Spleen (tissue), 11 donors: ENCODE measurements at regions not wholly inside any gene's neighbourhood (a gene's known extent, or its start where the extent isn't known, plus 50 kb on each side); places are given as distances from the start of the nearest gene placed in this dataset.
A peak's percentile ranks its signal among the peaks of the same experiment; 100 is the strongest.

Source experiments
- DNase-seq: peaks from one replicate; pipeline ENCODE4 v3.0.0-alpha.2; 2020
- H3K27ac ChIP-seq, 8 donors: fragments of 200-600 bp; sonication (generic) in 7 of 8; 1 replicate in 4 of 8; 2 replicates in 4 of 8; pipeline versions ENCODE4 v1.5.0 to v1.8.0; 2016 to 2021; ENCODE audit warnings: inconsistent platforms in 4 of 8, mild to moderate bottlenecking in 4 of 8, moderate library complexity in 1 of 8
- H3K27me3 ChIP-seq, 7 donors: fragments of 200-600 bp; sonication (generic) in 6 of 7; replicated peaks in 1 of 7; 1 replicate in 4 of 7; 2 replicates in 3 of 7; pipeline versions ENCODE4 v1.5.0 to v1.8.0; 2016 to 2021; ENCODE audit warnings: inconsistent platforms in 3 of 7, mild to moderate bottlenecking in 1 of 7
- H3K36me3 ChIP-seq, 6 donors: fragments of 200-600 bp; sonication (generic) in 5 of 6; 1 replicate in 4 of 6; 2 replicates in 2 of 6; pipeline versions ENCODE4 v1.5.0 to v1.8.0; 2016 to 2021; ENCODE audit warnings: inconsistent platforms in 2 of 6
- H3K4me1 ChIP-seq, 6 donors: fragments of 200-600 bp; sonication (generic) in 5 of 6; 1 replicate in 3 of 6; 2 replicates in 3 of 6; pipeline versions ENCODE4 v1.5.0 to v1.8.0; 2016 to 2021; ENCODE audit warnings: inconsistent platforms in 3 of 6
- H3K4me3 ChIP-seq, 8 donors: fragments of 200-600 bp; sonication (generic) in 7 of 8; 1 replicate in 4 of 8; 2 replicates in 4 of 8; pipeline versions ENCODE4 v1.5.0 to v1.8.0; 2016 to 2021; ENCODE audit warnings: inconsistent platforms in 4 of 8, mild to moderate bottlenecking in 4 of 8, moderate library complexity in 2 of 8
- H3K9me3 ChIP-seq, 8 donors: fragments of 200-600 bp; sonication (generic) in 7 of 8; 1 replicate in 4 of 8; 2 replicates in 4 of 8; pipeline versions ENCODE4 v1.5.0 to v1.8.0; 2016 to 2021; ENCODE audit warnings: inconsistent platforms in 4 of 8
- POLR2A ChIP-seq, 3 donors: fragments of 450-650 bp; IDR thresholded peaks; one replicate each; pipeline ENCODE4 v1.5.1; 2017; ENCODE audit warnings: antibody characterized with exemption in 3 of 3, mild to moderate bottlenecking in 1 of 3
- POLR2AphosphoS5 ChIP-seq, 3 donors: sonication (generic); formaldehyde crosslinking; IDR thresholded peaks; one replicate each; pipeline ENCODE4 v1.5.1; 2017; ENCODE audit warnings: antibody characterized with exemption in 3 of 3
- WGBS, 5 donors: extraction: QIAGEN DNeasy Blood & Tissue Kit in 3 of 5; methylation state at CpG; one replicate each; pipeline versions ENCODE4 v1.1.5 to v1.1.7; 2013 to 2018; 5-methylcytosine and 5-hydroxymethylcytosine counted together
- intact Hi-C: fragments of 100-400 bp; cut with DNase I; formaldehyde crosslinking; loops from one replicate; pipeline ENCODE4 v1.15.0; 2023; ENCODE audit warnings: low total_unique reads
- TF ChIP-seq, protein P1 (sequence below), 11 experiments: fragments of 200-600 bp in 7 of 11; fragments of 450-650 bp in 4 of 11; sonication (generic) in 4 of 11; IDR thresholded peaks in 8 of 11; conservative IDR thresholded peaks in 3 of 11; 1 replicate in 7 of 11; 2 replicates in 4 of 11; pipeline versions ENCODE4 v1.4.0 to v1.8.0; 2016 to 2021; ENCODE audit warnings: antibody characterized with exemption in 11 of 11, inconsistent platforms in 4 of 11, mild to moderate bottlenecking in 1 of 11
- donor health status: healthy with polysubstance abuse.
- donor health status: DM: no; HTN: no; CAD: no; lungs with moderate emphysema.
- donor health status: DM: no; HTN: no; CAD: no.
- donor health status: Bipolar disorder and iron deficiency.
- donor health status: healthy.
- donor health status: DM: no; HTN: no; CAD: no.
- donor health status: DM: yes; HTN: yes; CAD: no.

DNA sequence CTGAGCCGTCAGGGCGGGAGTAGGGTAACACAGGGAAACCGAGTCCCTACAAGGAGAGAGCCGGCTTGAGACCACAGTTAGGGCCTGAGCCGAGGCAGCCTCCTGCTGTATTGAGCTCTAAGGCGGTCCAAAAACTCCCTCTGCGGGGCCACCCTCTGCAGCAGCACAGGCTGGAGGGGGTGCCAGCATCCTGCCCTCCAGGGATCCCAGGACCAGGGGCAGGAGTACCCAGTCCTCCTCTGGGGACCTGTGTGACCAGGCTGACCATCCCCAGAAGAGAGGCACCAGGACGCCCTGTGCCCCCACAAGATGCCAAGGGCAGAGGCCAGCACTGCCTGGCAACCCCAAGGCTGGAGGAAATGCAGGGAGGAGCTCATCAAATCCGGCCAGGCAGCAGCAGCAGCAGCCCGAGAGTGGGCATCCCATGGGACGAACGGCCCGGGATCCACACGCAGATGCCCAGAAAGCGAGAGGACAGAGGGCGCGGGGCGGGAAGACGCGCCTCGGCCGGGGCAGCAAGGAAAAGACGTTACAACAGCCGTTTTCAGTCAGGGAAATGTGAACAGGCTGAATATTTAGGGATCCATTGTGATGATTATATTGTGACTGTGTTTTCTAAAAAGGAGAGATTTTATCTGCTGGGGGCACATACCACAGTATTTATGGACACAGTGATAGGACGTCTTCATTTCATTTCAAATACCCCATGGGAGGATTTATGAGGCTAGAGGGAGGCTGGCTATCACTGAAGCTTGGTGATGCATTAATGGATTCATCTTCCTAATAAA lies 57.1 kb upstream of the COL18A1 start:
- Histone ChIP-seq H3K27me3 (peaks cover 0 to 20% (median 0%) of the 10 kb centered on the region in 7 donors), H3K4me3 (no peak overlapping the region), H3K4me1 (peaks cover 13 to 52% (median 39%) of the 10 kb centered on the region in 6 donors), H3K36me3 (no peaks in the 10 kb centered on the region), H3K27ac (peak overlapping the region; percentile 61 to 84 (median 78)), H3K9me3 (no peaks in the 10 kb centered on the region)
- 51 to 77% (median 62%) methylated on average over 23 to 25 of the region's 25 CpGs for WGBS, 5 donors
- intact Hi-C loops, result no loop called here
- TF ChIP-seq POLR2AphosphoS5 (IDR thresholded peaks at IDR 0.05) (peak; percentile 83 to 88 (median 87)), POLR2A (IDR thresholded peaks at IDR 0.05) (no peak)
- peak; percentile 87 for DNase-seq

DNA sequence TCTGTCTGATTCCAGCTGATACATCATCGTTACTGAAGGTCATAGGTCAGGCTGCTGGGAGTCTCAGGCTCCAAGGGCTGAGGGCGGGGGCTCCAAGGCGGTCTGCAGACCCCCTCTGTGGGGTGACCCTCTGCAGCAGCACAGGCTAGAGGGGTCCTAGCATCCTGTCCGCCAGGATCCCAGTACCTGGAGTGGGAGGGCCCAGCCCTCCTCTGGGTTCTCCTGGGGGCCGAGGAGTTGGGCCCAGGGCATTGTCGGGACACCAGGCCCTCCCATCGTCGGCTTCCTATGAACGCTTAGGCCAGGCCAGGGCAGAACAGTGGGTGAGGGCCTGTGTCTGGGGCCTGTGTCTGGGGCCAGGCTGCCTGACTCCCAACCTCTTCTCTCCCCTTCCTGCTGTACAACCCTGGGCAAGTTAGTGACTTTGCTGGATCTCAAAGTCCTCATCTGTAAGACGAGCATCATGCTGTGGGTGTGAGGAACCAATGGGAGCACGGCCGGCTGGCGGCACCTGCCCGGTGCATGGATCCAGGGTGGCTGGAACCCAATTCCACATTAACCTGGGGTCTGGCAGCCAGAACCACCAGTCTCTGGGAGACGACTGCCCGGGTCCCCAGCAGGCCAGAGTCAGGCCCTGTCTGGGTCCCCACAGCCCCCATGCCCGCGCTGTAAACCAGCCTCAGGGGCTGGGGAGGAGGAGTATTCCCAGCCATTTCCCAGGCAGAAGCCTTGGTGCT lies 56.2 kb upstream of the COL18A1 start:
- H3K27ac ChIP-seq, result peak overlapping the region; percentile 61 to 84 (median 78)
- H3K9me3 ChIP-seq, result no peaks in the 10 kb centered on the region
- no peak overlapping the region for H3K4me3 ChIP-seq
- H3K4me1 ChIP-seq, result peaks cover 13 to 52% (median 39%) of the 10 kb centered on the region in 6 donors
- 76 to 92% (median 84%) methylated on average over 13 to 18 of the region's 18 CpGs for WGBS, 5 donors
- H3K36me3 ChIP-seq, result no peaks in the 10 kb centered on the region
- intact Hi-C loops, result no loop called here
- TF ChIP-seq, protein P1, sequence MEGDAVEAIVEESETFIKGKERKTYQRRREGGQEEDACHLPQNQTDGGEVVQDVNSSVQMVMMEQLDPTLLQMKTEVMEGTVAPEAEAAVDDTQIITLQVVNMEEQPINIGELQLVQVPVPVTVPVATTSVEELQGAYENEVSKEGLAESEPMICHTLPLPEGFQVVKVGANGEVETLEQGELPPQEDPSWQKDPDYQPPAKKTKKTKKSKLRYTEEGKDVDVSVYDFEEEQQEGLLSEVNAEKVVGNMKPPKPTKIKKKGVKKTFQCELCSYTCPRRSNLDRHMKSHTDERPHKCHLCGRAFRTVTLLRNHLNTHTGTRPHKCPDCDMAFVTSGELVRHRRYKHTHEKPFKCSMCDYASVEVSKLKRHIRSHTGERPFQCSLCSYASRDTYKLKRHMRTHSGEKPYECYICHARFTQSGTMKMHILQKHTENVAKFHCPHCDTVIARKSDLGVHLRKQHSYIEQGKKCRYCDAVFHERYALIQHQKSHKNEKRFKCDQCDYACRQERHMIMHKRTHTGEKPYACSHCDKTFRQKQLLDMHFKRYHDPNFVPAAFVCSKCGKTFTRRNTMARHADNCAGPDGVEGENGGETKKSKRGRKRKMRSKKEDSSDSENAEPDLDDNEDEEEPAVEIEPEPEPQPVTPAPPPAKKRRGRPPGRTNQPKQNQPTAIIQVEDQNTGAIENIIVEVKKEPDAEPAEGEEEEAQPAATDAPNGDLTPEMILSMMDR (IDR thresholded peaks at IDR 0.05 in 8 of 11, conservative IDR thresholded peaks at IDR 0.05 in 3 of 11), result no peak
- TF ChIP-seq POLR2A (IDR thresholded peaks at IDR 0.05), result no peak
- no peak for TF ChIP-seq POLR2AphosphoS5 (IDR thresholded peaks at IDR 0.05)
- H3K27me3 ChIP-seq, result peaks cover 0 to 20% (median 0%) of the 10 kb centered on the region in 7 donors
- no peak for DNase-seq

- WGBS, 5 donors, result 86 to 95% (median 90%) methylated on average over 8 of the region's 8 CpGs
- peaks cover 13 to 57% (median 40%) of the 10 kb centered on the region in 6 donors for H3K4me1 ChIP-seq
- H3K27me3 ChIP-seq, result peaks cover 0 to 20% (median 0%) of the 10 kb centered on the region in 7 donors
- TF ChIP-seq POLR2AphosphoS5 (IDR thresholded peaks at IDR 0.05) (no peak), POLR2A (IDR thresholded peaks at IDR 0.05) (no peak)
- TF ChIP-seq, protein P1 (IDR thresholded peaks at IDR 0.05 in 8 of 11, conservative IDR thresholded peaks at IDR 0.05 in 3 of 11), result no peak
- no peak for DNase-seq
- intact Hi-C loops, result no loop called here
- no peak overlapping the region for H3K4me3 ChIP-seq
- no peaks in the 10 kb centered on the region for H3K36me3 ChIP-seq
- no peaks in the 10 kb centered on the region for H3K9me3 ChIP-seq
- H3K27ac ChIP-seq, result peak overlapping the region in 6 of 8 donors; percentile 72 to 84 (median 82)
These were observed 54.6 kb upstream of the COL18A1 start for GRCh38 chr21:45350206-45350854.

DNA sequence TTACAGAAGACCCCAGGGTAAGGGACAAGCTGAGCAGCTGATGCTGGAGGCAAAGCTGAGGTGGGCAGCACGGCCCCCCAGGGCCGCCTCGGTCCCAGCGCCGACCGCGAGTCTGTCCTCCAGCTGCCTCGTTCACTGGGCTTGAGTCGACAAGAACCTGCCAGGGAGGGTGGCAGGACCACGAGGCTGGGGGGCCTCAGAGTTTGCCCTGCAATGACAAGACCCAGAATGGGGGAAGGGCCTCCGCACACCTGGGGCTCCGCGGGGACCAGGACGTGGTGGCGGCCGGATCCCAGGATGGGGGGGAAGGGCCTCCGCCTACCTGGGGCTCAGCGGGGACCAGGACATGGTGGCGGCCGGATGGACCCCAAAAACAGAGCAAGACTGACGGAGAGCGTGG lies 53.9 kb upstream of the COL18A1 start:
- no peaks in the 10 kb centered on the region for H3K36me3 ChIP-seq
- no peak for DNase-seq
- intact Hi-C loops, result no loop called here
- H3K4me3 ChIP-seq, result no peak overlapping the region
- H3K27me3 ChIP-seq, result peaks cover 0 to 22% (median 0%) of the 10 kb centered on the region in 7 donors
- no peak for TF ChIP-seq POLR2AphosphoS5 (IDR thresholded peaks at IDR 0.05)
- TF ChIP-seq POLR2A (IDR thresholded peaks at IDR 0.05), result no peak
- TF ChIP-seq, protein P1 (IDR thresholded peaks at IDR 0.05 in 8 of 11, conservative IDR thresholded peaks at IDR 0.05 in 3 of 11), result no peak
- peak overlapping the region in 1 of 8 donors; percentile 82 for H3K27ac ChIP-seq
- H3K4me1 ChIP-seq, result peaks cover 13 to 63% (median 40%) of the 10 kb centered on the region in 6 donors
- 87 to 95% (median 92%) methylated on average over 21 to 22 of the region's 22 CpGs for WGBS, 5 donors
- no peaks in the 10 kb centered on the region for H3K9me3 ChIP-seq
